ENCODE measurements at regions not wholly inside any gene's neighbourhood (a gene's known extent, or its start where the extent isn't known, plus 50 kb on each side); places are given as distances from the start of the nearest gene placed in this dataset.

DNA sequence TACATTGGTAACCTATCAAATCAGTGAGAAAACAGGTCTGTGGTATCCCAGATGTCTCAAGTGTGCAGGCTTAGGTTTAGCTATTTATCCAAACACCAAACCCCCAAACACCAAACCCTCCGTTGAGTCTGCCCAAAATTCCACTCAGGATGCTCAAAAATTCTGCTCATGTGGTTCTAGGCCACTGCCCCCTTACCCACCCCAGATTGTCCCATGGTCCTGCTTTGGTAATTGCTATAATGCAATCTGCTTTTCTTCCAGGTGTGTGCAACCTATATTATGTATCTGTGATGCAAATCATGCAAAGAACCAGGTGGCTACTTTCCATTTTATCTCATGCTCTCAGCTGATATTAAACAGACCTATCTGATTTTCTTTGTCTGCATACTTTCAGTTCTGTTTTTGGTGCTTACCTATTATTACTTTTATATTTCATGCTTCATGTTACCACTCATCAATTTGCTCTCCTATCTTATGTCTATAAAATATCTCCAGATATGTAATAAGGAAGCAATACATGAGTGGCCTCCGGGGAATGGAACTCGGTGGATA, 123.7 kb downstream of the TOMM20 start:
- TF ChIP-seq, protein P1, sequence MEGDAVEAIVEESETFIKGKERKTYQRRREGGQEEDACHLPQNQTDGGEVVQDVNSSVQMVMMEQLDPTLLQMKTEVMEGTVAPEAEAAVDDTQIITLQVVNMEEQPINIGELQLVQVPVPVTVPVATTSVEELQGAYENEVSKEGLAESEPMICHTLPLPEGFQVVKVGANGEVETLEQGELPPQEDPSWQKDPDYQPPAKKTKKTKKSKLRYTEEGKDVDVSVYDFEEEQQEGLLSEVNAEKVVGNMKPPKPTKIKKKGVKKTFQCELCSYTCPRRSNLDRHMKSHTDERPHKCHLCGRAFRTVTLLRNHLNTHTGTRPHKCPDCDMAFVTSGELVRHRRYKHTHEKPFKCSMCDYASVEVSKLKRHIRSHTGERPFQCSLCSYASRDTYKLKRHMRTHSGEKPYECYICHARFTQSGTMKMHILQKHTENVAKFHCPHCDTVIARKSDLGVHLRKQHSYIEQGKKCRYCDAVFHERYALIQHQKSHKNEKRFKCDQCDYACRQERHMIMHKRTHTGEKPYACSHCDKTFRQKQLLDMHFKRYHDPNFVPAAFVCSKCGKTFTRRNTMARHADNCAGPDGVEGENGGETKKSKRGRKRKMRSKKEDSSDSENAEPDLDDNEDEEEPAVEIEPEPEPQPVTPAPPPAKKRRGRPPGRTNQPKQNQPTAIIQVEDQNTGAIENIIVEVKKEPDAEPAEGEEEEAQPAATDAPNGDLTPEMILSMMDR (IDR thresholded peaks at IDR 0.05) = no peak
- no peak for TF ChIP-seq POLR2A (IDR thresholded peaks at IDR 0.05)
